ENCODE measurements at regions not wholly inside any gene's neighbourhood (a gene's known extent, or its start where the extent isn't known, plus 50 kb on each side); places are given as distances from the start of the nearest gene placed in this dataset.

DNA sequence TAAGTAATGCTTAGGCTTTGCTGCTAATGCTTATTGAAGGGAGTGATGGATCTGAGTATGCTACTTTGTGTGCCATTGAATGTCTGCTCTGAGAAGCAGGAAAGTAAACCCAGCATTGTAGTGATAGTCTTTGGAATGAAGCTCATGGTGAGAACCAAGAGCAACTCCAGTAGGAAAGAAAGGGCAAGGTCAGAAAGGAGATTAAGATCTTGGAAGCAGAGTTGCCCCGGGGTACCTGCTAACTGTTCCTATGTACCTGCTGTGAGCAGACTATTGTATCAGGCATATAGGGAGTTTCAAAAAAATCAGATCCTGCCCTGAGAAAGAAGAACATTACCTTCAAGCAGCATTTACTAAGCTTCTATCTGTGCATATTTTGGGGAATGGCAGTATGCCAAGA, 54.5 kb upstream of the AASS start:
- TF ChIP-seq FOXM1 (IDR thresholded peaks at IDR 0.05; ENCODE audit: borderline replicate concordance) (no peak), SP1 (IDR thresholded peaks at IDR 0.05) (no peak), ELF4 (IDR thresholded peaks at IDR 0.05) (no peak), TARDBP (IDR thresholded peaks at IDR 0.05) (no peak), FOXA1 (IDR thresholded peaks at IDR 0.05) (no peak)

Measured in HEK293T (cell line).